Endothelial cell of umbilical vein (primary cell): ENCODE measurements at regions not wholly inside any gene's neighbourhood (a gene's known extent, or its start where the extent isn't known, plus 50 kb on each side); places are given as distances from the start of the nearest gene placed in this dataset.

ENCODE experiments used
- BruUV-seq: library from RNA; stranded (reverse); fragments of 400-500 nt; replicated peaks from 2 replicates; lab custom pipeline; 2021; lab: Mats Ljungman, UMichigan
- CTCF ChIA-PET: fragments of 300-600, 350-600 bp; sonication (Branson Sonifier 250); formaldehyde crosslinking; loops from one replicate; lab custom pipeline; 2021; ENCODE audit warnings: antibody characterized with exemption, inconsistent platforms; lab: Charles Lee
- POLR2A ChIA-PET: fragments of 300-600, 350-600 bp; sonication (Branson Sonifier 250); formaldehyde crosslinking; loops from one replicate; lab custom pipeline; 2021; ENCODE audit warnings: antibody characterized with exemption, inconsistent platforms; lab: Charles Lee
- DNase-seq: peaks from one replicate; pipeline ENCODE4 v3.0.0-alpha.2; 2011; ENCODE audit warnings: low read depth, low spot score
- FAIRE-seq: peaks from 2 replicates; lab custom pipeline; 2011; peaks lifted over from hg19 to GRCh38; lab: Jason Lieb, UNC
- H2AFZ ChIP-seq: 2 replicates; pipeline ENCODE4 v1.6.0; 2012; ENCODE audit warnings: low read depth, low read length, control low read depth, inconsistent platforms
- H3K27ac ChIP-seq: 2 replicates; pipeline ENCODE4 v1.5.1; 2011; ENCODE audit warnings: low read depth, mild to moderate bottlenecking, control low read depth, low read length, moderate library complexity; ENCODE audit not compliant: insufficient read depth
- H3K27me3 ChIP-seq, 2 experiments: 2 replicates each; pipeline versions ENCODE4 v1.6.0 to v1.6.1; 2011; ENCODE audit warnings: low read length in 2 of 2, mixed read lengths in 1 of 2; ENCODE audit not compliant: control insufficient read depth in 2 of 2, insufficient read depth in 2 of 2
- H3K36me3 ChIP-seq, 2 experiments: 2 replicates in 1 of 2; 3 replicates in 1 of 2; pipeline ENCODE4 v1.5.1; 2011; ENCODE audit warnings: low read length in 2 of 2, mild to moderate bottlenecking in 1 of 2, moderate library complexity in 1 of 2; ENCODE audit not compliant: control insufficient read depth in 2 of 2, insufficient read depth in 2 of 2; ENCODE audit errors: extremely low read depth in 1 of 2
- H3K4me1 ChIP-seq: 3 replicates; pipeline ENCODE4 v1.5.1; 2011; ENCODE audit warnings: mild to moderate bottlenecking, low read length; ENCODE audit not compliant: control insufficient read depth, insufficient read depth; ENCODE audit errors: extremely low read depth
- H3K4me2 ChIP-seq: 2 replicates; pipeline ENCODE4 v1.6.1; 2011; ENCODE audit warnings: low read length, control low read depth, mixed read lengths; ENCODE audit not compliant: insufficient read depth
- H3K4me3 ChIP-seq, 3 experiments: fragments of 200-600 bp in 1 of 3; sonication (generic), shearing (Covaris generic) in 1 of 3; replicated peaks in 1 of 3; 2 replicates each; pipeline ENCODE4 v1.5.1; 2011 to 2016; ENCODE audit warnings: control low read depth in 3 of 3, low read length in 3 of 3, mild to moderate bottlenecking in 2 of 3, inconsistent platforms in 1 of 3, low read depth in 1 of 3, moderate library complexity in 1 of 3; ENCODE audit not compliant: insufficient read depth in 1 of 3
- H3K79me2 ChIP-seq: 2 replicates; pipeline ENCODE4 v1.6.0; 2012; ENCODE audit warnings: low read length, inconsistent platforms; ENCODE audit not compliant: control insufficient read depth, insufficient read depth
- H3K9ac ChIP-seq: replicated peaks from 2 replicates; pipeline ENCODE3; 2011; ENCODE audit warnings: low read length, control low read depth; ENCODE audit not compliant: insufficient read depth; ENCODE audit errors: extremely low read depth
- H3K9me1 ChIP-seq: replicated peaks from 3 replicates; pipeline ENCODE4 v1.6.0; 2011; ENCODE audit warnings: mild to moderate bottlenecking, low read length; ENCODE audit not compliant: control insufficient read depth, insufficient read depth; ENCODE audit errors: extremely low read depth
- H3K9me3 ChIP-seq: replicated peaks from 2 replicates; pipeline ENCODE4 v1.5.1; 2012; ENCODE audit warnings: low read length, inconsistent platforms; ENCODE audit not compliant: control insufficient read depth, insufficient read depth
- H4K20me1 ChIP-seq: replicated peaks from 2 replicates; pipeline ENCODE3; 2011; ENCODE audit warnings: mild to moderate bottlenecking, low read length; ENCODE audit not compliant: control insufficient read depth, insufficient read depth; ENCODE audit errors: extremely low read depth
- CTCF ChIP-seq, 2 donors: IDR thresholded peaks; 1 replicate in 1 of 2; 2 replicates in 1 of 2; pipeline ENCODE4 v1.5.1; 2011; ENCODE audit warnings: low read length in 2 of 2, mild to moderate bottlenecking in 2 of 2, moderate library complexity in 2 of 2, control low read depth in 1 of 2, inconsistent platforms in 1 of 2, low read depth in 1 of 2; ENCODE audit not compliant: insufficient read depth in 1 of 2; ENCODE audit errors: extremely low read depth in 1 of 2
- EZH2 ChIP-seq: IDR thresholded peaks from 2 replicates; pipeline ENCODE4 v1.6.1; 2012; ENCODE audit warnings: borderline replicate concordance, low read depth, mild to moderate bottlenecking, moderate library complexity, low read length, inconsistent platforms; ENCODE audit not compliant: severe bottlenecking
- FOS ChIP-seq: IDR thresholded peaks from 2 replicates; pipeline ENCODE4 v1.6.1; 2011; ENCODE audit warnings: mild to moderate bottlenecking, low read length, moderate library complexity, borderline replicate concordance; ENCODE audit not compliant: insufficient read depth
- GATA2 ChIP-seq: IDR thresholded peaks from 2 replicates; pipeline ENCODE4 v1.7.0; 2011; ENCODE audit warnings: low read depth, mild to moderate bottlenecking, moderate library complexity, mixed read lengths, low read length; ENCODE audit not compliant: insufficient read length, insufficient read depth
- JUN ChIP-seq: IDR thresholded peaks from 2 replicates; pipeline ENCODE4 v1.6.1; 2011; ENCODE audit warnings: borderline replicate concordance, low read depth; ENCODE audit not compliant: insufficient read length, insufficient read depth
- MYC ChIP-seq: IDR thresholded peaks from one replicate; pipeline ENCODE4 v1.6.1; 2011; ENCODE audit warnings: mild to moderate bottlenecking, low read depth, low read length
- POLR2A ChIP-seq: IDR thresholded peaks from 2 replicates; pipeline ENCODE4 v1.6.1; 2012; ENCODE audit warnings: low read depth, mild to moderate bottlenecking, control low read depth, low read length
- POLR2AphosphoS5 ChIP-seq: IDR thresholded peaks from 2 replicates; pipeline ENCODE4 v1.6.1; 2012; ENCODE audit warnings: low read depth, mild to moderate bottlenecking, control low read depth, low read length, moderate library complexity; ENCODE audit not compliant: insufficient read depth
- dilution Hi-C: fragments of 300-500 bp; cut with MboI; formaldehyde crosslinking; loops from one replicate; pipeline ENCODE4 v1.15.0; 2019; ENCODE audit warnings: low sequenced_read_pairs; ENCODE audit not compliant: extremely low pct_ligation_motif_present
- intact Hi-C: fragments of 100-400 bp; cut with micrococcal nuclease; formaldehyde crosslinking; loops from one replicate; pipeline ENCODE4 v1.10.0; 2022
- TF ChIP-seq, protein P1 (sequence below): IDR thresholded peaks from 2 replicates; pipeline ENCODE4 v1.6.1; 2011; ENCODE audit not compliant: insufficient read depth, insufficient read length

GRCh38 chr2:226580403-226580802 lies 219.2 kb downstream of the IRS1 start:
- BruUV-seq: no TSS peak
- Histone ChIP-seq H3K79me2 (no peaks in the 10 kb centered on the region), H3K4me2 (no peak overlapping the region), H3K4me1 (peaks cover 5% of the 10 kb centered on the region), H3K9me1 (no peaks in the 10 kb centered on the region), H3K27ac (no peak overlapping the region), H4K20me1 (no peaks in the 10 kb centered on the region), H3K36me3 (no peaks in the 10 kb centered on the region), H3K9me3 (no peaks in the 10 kb centered on the region), H2AFZ (no peak overlapping the region), H3K9ac (no peak overlapping the region), H3K27me3 (no peaks in the 10 kb centered on the region), H3K4me3 (no peak overlapping the region)
- intact Hi-C loops: loop anchor here (5.0 kb wide), 2 partner anchors 72 to 103 kb away; no protein-coding TSS in a partner anchor
- FAIRE-seq (no peak), DNase-seq (no peak)
- CTCF ChIA-PET: no interaction called here
- TF ChIP-seq, protein P1, sequence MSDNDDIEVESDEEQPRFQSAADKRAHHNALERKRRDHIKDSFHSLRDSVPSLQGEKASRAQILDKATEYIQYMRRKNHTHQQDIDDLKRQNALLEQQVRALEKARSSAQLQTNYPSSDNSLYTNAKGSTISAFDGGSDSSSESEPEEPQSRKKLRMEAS: no peak
- TF ChIP-seq CTCF (IDR thresholded peaks at IDR 0.05; ENCODE audit: extremely low read depth in 1 of 2, insufficient read depth in 1 of 2, low read depth in 1 of 2, low read length in 2 of 2) (no peak), POLR2A (no peak), GATA2 (no peak), POLR2AphosphoS5 (no peak), JUN (no peak), EZH2 (no peak), FOS (no peak), MYC (no peak)
- dilution Hi-C loops: no loop called here
- POLR2A ChIA-PET: no interaction called here
